OCI-LY3 (cell line): ENCODE measurements at regions not wholly inside any gene's neighbourhood (a gene's known extent, or its start where the extent isn't known, plus 50 kb on each side); places are given as distances from the start of the nearest gene placed in this dataset.

ENCODE experiments used
- CTCF ChIP-seq: fragments of 200-600, 300-600 bp; sonication (generic); IDR thresholded peaks from 2 replicates; pipeline ENCODE4 v1.5.1; 2014; ENCODE audit warnings: antibody characterized with exemption, low read length, low read depth
- EZH2phosphoT487 ChIP-seq: fragments of 200-600 bp; shearing (Covaris generic); IDR thresholded peaks from 2 replicates; pipeline ENCODE4 v1.6.1; 2018; ENCODE audit warnings: antibody characterized with exemption, mixed run types, low read depth

GRCh38 chr5:77925503-77925902 is 149.4 kb upstream of the TBCA start:
- TF ChIP-seq CTCF, result no peak
- no peak for TF ChIP-seq EZH2phosphoT487
